Calu3 (cell line): ENCODE measurements at regions not wholly inside any gene's neighbourhood (a gene's known extent, or its start where the extent isn't known, plus 50 kb on each side); places are given as distances from the start of the nearest gene placed in this dataset.

ENCODE experiments used
- BruUV-seq: library from RNA; stranded (reverse); fragments of 400-500 nt; replicated peaks from 2 replicates; lab custom pipeline; 2021; lab: Mats Ljungman, UMichigan
- CTCF ChIA-PET: fragments of 300-600 bp; sonication (Branson Sonifier 250); formaldehyde crosslinking; loops from one replicate; lab custom pipeline; 2022; ENCODE audit warnings: antibody characterized with exemption; lab: Charles Lee
- DNase-seq: peaks from one replicate; pipeline ENCODE4 v3.0.0; 2022
- H3K27ac Mint-ChIP-seq: one replicate; pipeline ENCODE4 v1.8.0; 2022; ENCODE audit warnings: mixed read lengths; ENCODE audit not compliant: unreplicated experiment
- H3K27me3 Mint-ChIP-seq: one replicate; pipeline ENCODE4 v1.8.0; 2022; ENCODE audit warnings: mixed read lengths; ENCODE audit not compliant: unreplicated experiment
- H3K36me3 Mint-ChIP-seq: one replicate; pipeline ENCODE4 v1.8.0; 2022; ENCODE audit warnings: mild to moderate bottlenecking, moderate library complexity, mixed read lengths; ENCODE audit not compliant: insufficient read depth, unreplicated experiment
- H3K4me1 Mint-ChIP-seq: one replicate; pipeline ENCODE4 v1.8.0; 2022; ENCODE audit warnings: mild to moderate bottlenecking, low read depth, mixed read lengths; ENCODE audit not compliant: unreplicated experiment
- H3K4me3 Mint-ChIP-seq: one replicate; pipeline ENCODE4 v1.8.0; 2022; ENCODE audit warnings: mild to moderate bottlenecking, low read depth, moderate library complexity, mixed read lengths; ENCODE audit not compliant: unreplicated experiment
- H3K9me3 Mint-ChIP-seq: one replicate; pipeline ENCODE4 v1.8.0; 2022; ENCODE audit warnings: low read depth, mixed read lengths; ENCODE audit not compliant: unreplicated experiment
- intact Hi-C: fragments of 100-400 bp; cut with micrococcal nuclease; formaldehyde crosslinking; loops from one replicate; pipeline ENCODE4 v1.10.0; 2022; ENCODE audit not compliant: unreplicated experiment
- TF ChIP-seq, protein P1 (sequence below): fragments of 200-600 bp; IDR thresholded peaks from one replicate; pipeline ENCODE4 v1.8.0; 2022; ENCODE audit warnings: antibody characterized with exemption; ENCODE audit not compliant: unreplicated experiment

DNA sequence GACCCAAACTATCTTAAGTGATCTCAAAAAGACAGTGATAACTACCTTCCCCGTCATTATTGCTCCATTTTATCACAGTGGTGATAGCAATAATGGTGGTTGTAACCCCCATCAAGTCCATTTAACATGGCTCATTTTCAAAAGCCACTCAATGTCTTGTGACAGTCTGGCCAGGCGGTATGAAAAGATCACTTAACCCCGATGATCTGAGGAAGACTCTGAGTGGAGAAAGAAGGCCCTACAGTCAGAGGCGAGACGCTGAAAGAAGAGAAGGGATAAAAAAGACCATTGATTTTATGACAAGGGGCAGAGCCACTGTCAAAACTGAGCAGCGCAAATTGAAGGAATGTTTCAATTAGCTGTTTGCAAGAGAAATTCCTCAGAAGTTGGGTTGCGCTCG is 417.2 kb upstream of the PBX1 start:
- Mint-ChIP-seq H3K27ac (no peak overlapping the region), H3K4me1 (no peaks in the 10 kb centered on the region), H3K27me3 (no peaks in the 10 kb centered on the region), H3K36me3 (no peaks in the 10 kb centered on the region), H3K9me3 (peaks cover 21% of the 10 kb centered on the region), H3K4me3 (no peak overlapping the region)
- intact Hi-C loops: no loop called here
- CTCF ChIA-PET: no interaction called here
- BruUV-seq: no TSS peak
- DNase-seq: no peak
- TF ChIP-seq, protein P1, sequence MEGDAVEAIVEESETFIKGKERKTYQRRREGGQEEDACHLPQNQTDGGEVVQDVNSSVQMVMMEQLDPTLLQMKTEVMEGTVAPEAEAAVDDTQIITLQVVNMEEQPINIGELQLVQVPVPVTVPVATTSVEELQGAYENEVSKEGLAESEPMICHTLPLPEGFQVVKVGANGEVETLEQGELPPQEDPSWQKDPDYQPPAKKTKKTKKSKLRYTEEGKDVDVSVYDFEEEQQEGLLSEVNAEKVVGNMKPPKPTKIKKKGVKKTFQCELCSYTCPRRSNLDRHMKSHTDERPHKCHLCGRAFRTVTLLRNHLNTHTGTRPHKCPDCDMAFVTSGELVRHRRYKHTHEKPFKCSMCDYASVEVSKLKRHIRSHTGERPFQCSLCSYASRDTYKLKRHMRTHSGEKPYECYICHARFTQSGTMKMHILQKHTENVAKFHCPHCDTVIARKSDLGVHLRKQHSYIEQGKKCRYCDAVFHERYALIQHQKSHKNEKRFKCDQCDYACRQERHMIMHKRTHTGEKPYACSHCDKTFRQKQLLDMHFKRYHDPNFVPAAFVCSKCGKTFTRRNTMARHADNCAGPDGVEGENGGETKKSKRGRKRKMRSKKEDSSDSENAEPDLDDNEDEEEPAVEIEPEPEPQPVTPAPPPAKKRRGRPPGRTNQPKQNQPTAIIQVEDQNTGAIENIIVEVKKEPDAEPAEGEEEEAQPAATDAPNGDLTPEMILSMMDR: no peak

DNA sequence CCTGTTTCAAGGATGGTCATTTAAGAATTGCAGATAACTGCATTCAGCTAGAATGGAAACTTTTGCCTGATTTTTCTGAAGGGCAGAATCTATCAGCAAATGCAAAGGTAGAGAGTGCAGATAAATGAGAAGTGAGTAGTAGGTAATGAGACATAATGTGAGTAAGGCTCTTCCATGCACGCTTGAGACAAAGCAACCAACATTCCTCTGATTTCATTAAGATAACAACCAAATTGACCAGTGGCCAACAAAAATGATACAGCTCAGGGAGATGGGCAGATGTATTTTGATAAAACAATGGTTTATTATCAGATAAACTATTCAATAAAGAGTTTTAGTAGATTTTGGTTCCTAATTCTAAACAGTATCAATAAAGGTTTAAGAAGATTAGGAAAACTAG is 404.4 kb upstream of the PBX1 start:
- Mint-ChIP-seq H3K4me1 (no peaks in the 10 kb centered on the region), H3K9me3 (peaks cover 17% of the 10 kb centered on the region), H3K4me3 (no peak overlapping the region), H3K27ac (no peak overlapping the region), H3K27me3 (no peaks in the 10 kb centered on the region), H3K36me3 (no peaks in the 10 kb centered on the region)
- intact Hi-C loops: no loop called here
- BruUV-seq: no TSS peak
- CTCF ChIA-PET: no interaction called here
- DNase-seq: no peak
- TF ChIP-seq, protein P1: no peak

DNA sequence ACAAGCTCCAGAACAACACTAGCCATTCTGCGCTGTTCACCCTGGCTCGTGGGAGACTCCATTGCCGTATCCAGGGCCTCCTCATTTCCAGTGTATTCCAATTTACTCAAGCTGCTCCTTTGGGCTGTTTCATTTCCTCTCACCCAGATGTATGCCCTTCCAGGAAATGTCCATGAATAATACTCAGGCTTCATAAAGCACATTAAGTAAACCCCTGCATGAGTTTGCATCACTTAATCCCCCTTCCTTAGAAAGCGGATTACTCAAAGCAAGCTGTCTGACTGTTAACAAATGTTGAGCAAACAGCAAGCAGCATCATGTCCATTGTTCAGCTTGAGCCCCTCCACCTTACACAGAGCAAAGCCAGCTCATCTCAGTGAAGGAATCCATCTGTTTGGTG is 403.6 kb upstream of the PBX1 start:
- CTCF ChIA-PET: no interaction called here
- no peak overlapping the region for H3K4me3 Mint-ChIP-seq
- intact Hi-C loops: no loop called here
- H3K27ac Mint-ChIP-seq: no peak overlapping the region
- TF ChIP-seq, protein P1: no peak
- DNase-seq: no peak
- no peaks in the 10 kb centered on the region for H3K36me3 Mint-ChIP-seq
- peaks cover 19% of the 10 kb centered on the region for H3K9me3 Mint-ChIP-seq
- no peaks in the 10 kb centered on the region for H3K27me3 Mint-ChIP-seq
- no TSS peak for BruUV-seq
- H3K4me1 Mint-ChIP-seq: no peaks in the 10 kb centered on the region

DNA sequence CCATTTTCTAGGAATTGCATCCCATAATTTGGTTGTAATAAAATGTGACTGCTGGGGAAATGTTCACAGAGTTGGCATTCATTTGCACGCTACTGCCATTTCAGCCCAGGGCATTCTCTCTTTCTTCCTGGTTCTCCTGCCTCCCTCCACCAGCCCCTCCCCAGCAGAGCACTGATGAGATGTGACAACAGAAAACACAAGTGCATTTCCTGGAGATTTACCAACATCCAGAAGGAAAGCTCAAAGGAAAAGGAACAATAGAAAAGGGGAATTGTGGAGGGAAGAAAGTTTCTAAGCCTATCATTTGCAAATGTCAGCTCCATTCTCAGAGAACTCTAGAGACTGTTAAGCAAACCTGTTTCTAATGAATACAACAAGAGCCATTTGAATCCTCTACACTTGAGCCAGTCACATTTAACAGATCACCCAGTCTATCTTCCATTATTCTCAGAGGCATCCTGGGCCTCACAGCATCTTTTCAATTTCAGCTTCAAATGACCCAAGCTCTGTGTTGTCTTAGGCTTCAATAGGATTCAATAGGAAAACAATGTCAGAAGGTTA is 395.6 kb upstream of the PBX1 start:
- Mint-ChIP-seq H3K36me3 (no peaks in the 10 kb centered on the region), H3K4me1 (no peaks in the 10 kb centered on the region), H3K27ac (no peak overlapping the region), H3K9me3 (peaks cover 16% of the 10 kb centered on the region), H3K4me3 (no peak overlapping the region), H3K27me3 (no peaks in the 10 kb centered on the region)
- BruUV-seq: no TSS peak
- CTCF ChIA-PET: no interaction called here
- no peak for DNase-seq
- intact Hi-C loops: no loop called here
- TF ChIP-seq, protein P1: no peak
